A673 (cell line): ENCODE measurements at regions not wholly inside any gene's neighbourhood (a gene's known extent, or its start where the extent isn't known, plus 50 kb on each side); places are given as distances from the start of the nearest gene placed in this dataset.

Source experiments
- BruUV-seq: library from RNA; stranded (reverse); fragments of 400-500 nt; replicated peaks from 2 replicates; lab custom pipeline; 2021; lab: Mats Ljungman, UMichigan
- CTCF ChIA-PET: fragments of 300-600 bp; sonication (Branson Sonifier 250); formaldehyde crosslinking; loops from one replicate; lab custom pipeline; 2022; ENCODE audit warnings: antibody characterized with exemption; lab: Charles Lee
- POLR2A ChIA-PET: fragments of 300-600 bp; sonication (Branson Sonifier 250); formaldehyde crosslinking; loops from one replicate; lab custom pipeline; 2022; ENCODE audit warnings: antibody characterized with exemption; ENCODE audit not compliant: low non-redundant PET; lab: Charles Lee
- DNase-seq: peaks from one replicate; pipeline ENCODE4 v3.0.0-alpha.2; 2015; ENCODE audit warnings: low spot score
- H3K27ac ChIP-seq: fragments of 200-600 bp; sonication (generic); 2 replicates; pipeline ENCODE4 v1.5.1; 2016; ENCODE audit warnings: mixed run types, low read depth, mild to moderate bottlenecking, mixed read lengths, antibody characterized with exemption, low read length; ENCODE audit not compliant: poor library complexity, severe bottlenecking
- H3K27me3 ChIP-seq: fragments of 200-600 bp; sonication (generic); replicated peaks from 2 replicates; pipeline ENCODE4 v1.6.1; 2017; ENCODE audit warnings: mixed run types, low read depth, mild to moderate bottlenecking, mixed read lengths, antibody characterized with exemption, low read length; ENCODE audit not compliant: insufficient read depth, poor library complexity
- H3K36me3 ChIP-seq: fragments of 200-600 bp; sonication (generic); 2 replicates; pipeline ENCODE4 v1.6.1; 2016; ENCODE audit warnings: mixed run types, mild to moderate bottlenecking, mixed read lengths, antibody characterized with exemption, low read length; ENCODE audit not compliant: insufficient read depth, poor library complexity, severe bottlenecking
- H3K4me1 ChIP-seq: fragments of 200-600 bp; sonication (generic); 2 replicates; pipeline ENCODE4 v1.6.1; 2017; ENCODE audit warnings: mixed run types, mild to moderate bottlenecking, mixed read lengths, antibody characterized with exemption, low read length; ENCODE audit not compliant: insufficient read depth, poor library complexity, severe bottlenecking
- H3K4me3 ChIP-seq: fragments of 200-600 bp; sonication (generic); 2 replicates; pipeline ENCODE4 v1.5.1; 2016; ENCODE audit warnings: low read depth, mixed run types, mild to moderate bottlenecking, mixed read lengths, low read length; ENCODE audit not compliant: poor library complexity, severe bottlenecking
- H3K9me3 ChIP-seq: fragments of 200-600 bp; sonication (generic); 2 replicates; pipeline ENCODE4 v1.6.1; 2016; ENCODE audit warnings: mixed run types, low read depth, mild to moderate bottlenecking, mixed read lengths, antibody characterized with exemption, low read length; ENCODE audit not compliant: poor library complexity, severe bottlenecking
- CTCF ChIP-seq: fragments of 300-800, 200-600 bp; sonication (generic); conservative IDR thresholded peaks from 2 replicates; pipeline ENCODE4 v1.5.1; 2017; ENCODE audit warnings: low read depth, mild to moderate bottlenecking, antibody characterized with exemption, low read length, moderate library complexity, mixed read lengths
- EZH2 ChIP-seq: fragments of 200-600 bp; sonication (generic); IDR thresholded peaks from 2 replicates; pipeline ENCODE4 v1.6.1; 2017; ENCODE audit warnings: borderline replicate concordance, low read depth, mild to moderate bottlenecking, mixed read lengths, antibody characterized with exemption, low read length; ENCODE audit not compliant: poor library complexity, severe bottlenecking
- intact Hi-C: fragments of 100-400 bp; cut with micrococcal nuclease; formaldehyde crosslinking; loops from one replicate; pipeline ENCODE4 v1.10.0; 2022; ENCODE audit not compliant: unreplicated experiment

GRCh38 chr1:30599721-30600120 lies 123.7 kb downstream of the MATN1 start:
- H3K4me3 ChIP-seq = no peak overlapping the region
- BruUV-seq = no TSS peak
- peaks cover 9% of the 10 kb centered on the region for H3K27me3 ChIP-seq
- no peaks in the 10 kb centered on the region for H3K36me3 ChIP-seq
- no peak for TF ChIP-seq EZH2
- TF ChIP-seq CTCF = no peak
- H3K27ac ChIP-seq = no peak overlapping the region
- CTCF ChIA-PET = no interaction called here
- H3K9me3 ChIP-seq = no peaks in the 10 kb centered on the region
- DNase-seq = no peak
- no peaks in the 10 kb centered on the region for H3K4me1 ChIP-seq
- intact Hi-C loops = no loop called here
- POLR2A ChIA-PET = no interaction called here

GRCh38 chr1:30598571-30599114 lies 124.7 kb downstream of the MATN1 start:
- Histone ChIP-seq H3K4me1 (no peaks in the 10 kb centered on the region), H3K4me3 (no peak overlapping the region), H3K9me3 (no peaks in the 10 kb centered on the region), H3K27ac (no peak overlapping the region), H3K36me3 (no peaks in the 10 kb centered on the region), H3K27me3 (peaks cover 13% of the 10 kb centered on the region)
- DNase-seq = no peak
- intact Hi-C loops = no loop called here
- CTCF ChIA-PET = no interaction called here
- POLR2A ChIA-PET = no interaction called here
- no TSS peak for BruUV-seq
- TF ChIP-seq EZH2 (no peak), CTCF (no peak)

- BruUV-seq = no TSS peak
- Histone ChIP-seq H3K27me3 (peaks cover 13% of the 10 kb centered on the region), H3K36me3 (no peaks in the 10 kb centered on the region), H3K27ac (no peak overlapping the region), H3K4me3 (no peak overlapping the region), H3K4me1 (no peaks in the 10 kb centered on the region), H3K9me3 (peaks cover 3% of the 10 kb centered on the region)
- CTCF ChIA-PET = no interaction called here
- POLR2A ChIA-PET = no interaction called here
- TF ChIP-seq EZH2 = no peak
- TF ChIP-seq CTCF = no peak
- intact Hi-C loops = no loop called here
- DNase-seq = no peak
Measured at GRCh38 chr1:30597711-30598110, 125.7 kb downstream of the MATN1 start.
